Activated CD4-positive, alpha-beta memory T cell treated with anti-CD3 and anti-CD28 coated beads for 36 hours (primary cell): ENCODE measurements at regions not wholly inside any gene's neighbourhood (a gene's known extent, or its start where the extent isn't known, plus 50 kb on each side); places are given as distances from the start of the nearest gene placed in this dataset.

ENCODE experiments used
- CTCF ChIA-PET: fragments of 350-600 bp; sonication (Branson Sonifier 250); formaldehyde crosslinking; loops from one replicate; lab custom pipeline; 2021; ENCODE audit warnings: antibody characterized with exemption, inconsistent platforms; lab: Charles Lee
- POLR2A ChIA-PET: fragments of 350-600 bp; sonication (Branson Sonifier 250); formaldehyde crosslinking; loops from one replicate; lab custom pipeline; 2021; ENCODE audit warnings: antibody characterized with exemption; lab: Charles Lee
- DNase-seq: peaks from one replicate; pipeline ENCODE4 v3.0.0-alpha.2; 2020
- H3K27ac Mint-ChIP-seq: one replicate; pipeline ENCODE4 v1.8.0; 2021; ENCODE audit warnings: mixed read lengths
- H3K27me3 Mint-ChIP-seq: one replicate; pipeline ENCODE4 v1.8.0; 2021; ENCODE audit warnings: mixed read lengths
- H3K36me3 Mint-ChIP-seq: one replicate; pipeline ENCODE4 v1.8.0; 2021; ENCODE audit warnings: mixed read lengths
- H3K4me1 Mint-ChIP-seq: one replicate; pipeline ENCODE4 v1.8.0; 2021; ENCODE audit warnings: low read depth, mixed read lengths
- H3K4me3 Mint-ChIP-seq: one replicate; pipeline ENCODE4 v1.8.0; 2021; ENCODE audit warnings: mild to moderate bottlenecking, mixed read lengths
- H3K9me3 Mint-ChIP-seq: one replicate; pipeline ENCODE4 v1.8.0; 2021; ENCODE audit warnings: mixed read lengths
- intact Hi-C: fragments of 100-400 bp; cut with micrococcal nuclease; formaldehyde crosslinking; loops from one replicate; pipeline ENCODE4 v1.15.1; 2023

- H3K4me3 Mint-ChIP-seq, result no peak overlapping the region
- H3K27ac Mint-ChIP-seq, result no peak overlapping the region
- H3K27me3 Mint-ChIP-seq, result no peaks in the 10 kb centered on the region
- H3K4me1 Mint-ChIP-seq, result no peaks in the 10 kb centered on the region
- CTCF ChIA-PET, result no interaction called here
- H3K36me3 Mint-ChIP-seq, result no peaks in the 10 kb centered on the region
- peaks cover 7% of the 10 kb centered on the region for H3K9me3 Mint-ChIP-seq
- intact Hi-C loops, result no loop called here
- DNase-seq, result no peak
- POLR2A ChIA-PET, result no interaction called here
Observed at GRCh38 chr17:11056926-11057325, 184.1 kb upstream of the SHISA6 start.

- no peak for DNase-seq
- peaks cover 2% of the 10 kb centered on the region for H3K9me3 Mint-ChIP-seq
- no peaks in the 10 kb centered on the region for H3K27me3 Mint-ChIP-seq
- intact Hi-C loops, result no loop called here
- no peak overlapping the region for H3K4me3 Mint-ChIP-seq
- no peaks in the 10 kb centered on the region for H3K36me3 Mint-ChIP-seq
- ChIA-PET POLR2A (no interaction called here), CTCF (no interaction called here)
- H3K4me1 Mint-ChIP-seq, result no peaks in the 10 kb centered on the region
- H3K27ac Mint-ChIP-seq, result no peak overlapping the region
Observed at GRCh38 chr17:11053846-11054245, 187.2 kb upstream of the SHISA6 start.

GRCh38 chr17:11049539-11049938, 191.5 kb upstream of the SHISA6 start:
- Mint-ChIP-seq H3K4me3 (no peak overlapping the region), H3K9me3 (no peaks in the 10 kb centered on the region), H3K36me3 (no peaks in the 10 kb centered on the region), H3K27ac (no peak overlapping the region), H3K4me1 (no peaks in the 10 kb centered on the region), H3K27me3 (no peaks in the 10 kb centered on the region)
- no peak for DNase-seq
- intact Hi-C loops, result no loop called here
- CTCF ChIA-PET, result no interaction called here
- POLR2A ChIA-PET, result no interaction called here

GRCh38 chr17:11047228-11047627, 193.8 kb upstream of the SHISA6 start:
- Mint-ChIP-seq H3K4me1 (no peaks in the 10 kb centered on the region), H3K27me3 (no peaks in the 10 kb centered on the region), H3K36me3 (no peaks in the 10 kb centered on the region), H3K9me3 (no peaks in the 10 kb centered on the region), H3K4me3 (no peak overlapping the region), H3K27ac (no peak overlapping the region)
- CTCF ChIA-PET, result no interaction called here
- no peak for DNase-seq
- intact Hi-C loops, result no loop called here
- POLR2A ChIA-PET, result no interaction called here

GRCh38 chr17:11039342-11039741, 201.5 kb upstream of the PIRT start:
- no peak for DNase-seq
- Mint-ChIP-seq H3K9me3 (peaks cover 7% of the 10 kb centered on the region), H3K36me3 (no peaks in the 10 kb centered on the region), H3K27ac (no peak overlapping the region), H3K4me3 (no peak overlapping the region), H3K27me3 (no peaks in the 10 kb centered on the region), H3K4me1 (no peaks in the 10 kb centered on the region)
- intact Hi-C loops, result no loop called here
- CTCF ChIA-PET, result no interaction called here
- POLR2A ChIA-PET, result no interaction called here

- no peak overlapping the region for H3K27ac Mint-ChIP-seq
- intact Hi-C loops, result no loop called here
Observed at GRCh38 chr17:11035681-11036080, 197.8 kb upstream of the PIRT start.

GRCh38 chr17:11031787-11032186, 193.9 kb upstream of the PIRT start:
- H3K27ac Mint-ChIP-seq, result no peak overlapping the region
- DNase-seq, result no peak

More at GRCh38 chr17:11035681-11036080, 197.8 kb upstream of the PIRT start:
- Mint-ChIP-seq H3K27me3 (no peaks in the 10 kb centered on the region), H3K4me3 (no peak overlapping the region), H3K4me1 (no peaks in the 10 kb centered on the region), H3K36me3 (no peaks in the 10 kb centered on the region), H3K9me3 (peaks cover 8% of the 10 kb centered on the region)
- POLR2A ChIA-PET, result no interaction called here
- CTCF ChIA-PET, result no interaction called here
- DNase-seq, result no peak

GRCh38 chr17:11029791-11030190, 191.9 kb upstream of the PIRT start:
- H3K4me3 Mint-ChIP-seq, result no peak overlapping the region
- intact Hi-C loops, result no loop called here
- no peaks in the 10 kb centered on the region for H3K27me3 Mint-ChIP-seq
- DNase-seq, result no peak
- no peaks in the 10 kb centered on the region for H3K36me3 Mint-ChIP-seq
- no peaks in the 10 kb centered on the region for H3K4me1 Mint-ChIP-seq
- peaks cover 8% of the 10 kb centered on the region for H3K9me3 Mint-ChIP-seq
- ChIA-PET POLR2A (no interaction called here), CTCF (no interaction called here)
- no peak overlapping the region for H3K27ac Mint-ChIP-seq

More at GRCh38 chr17:11031787-11032186, 193.9 kb upstream of the PIRT start:
- intact Hi-C loops, result no loop called here
- POLR2A ChIA-PET, result no interaction called here
- Mint-ChIP-seq H3K4me3 (no peak overlapping the region), H3K36me3 (no peaks in the 10 kb centered on the region), H3K9me3 (peaks cover 8% of the 10 kb centered on the region), H3K4me1 (no peaks in the 10 kb centered on the region), H3K27me3 (no peaks in the 10 kb centered on the region)
- CTCF ChIA-PET, result interaction anchor here (1.3 kb wide), 1 partner anchor 156 kb away, joined by 3 read pairs; no protein-coding TSS in a partner anchor

GRCh38 chr17:11028349-11028748, 190.5 kb upstream of the PIRT start:
- H3K36me3 Mint-ChIP-seq, result no peaks in the 10 kb centered on the region
- intact Hi-C loops, result no loop called here

GRCh38 chr17:11026903-11027302, 189.0 kb upstream of the PIRT start:
- Mint-ChIP-seq H3K9me3 (peaks cover under 1% of the 10 kb centered on the region), H3K4me3 (no peak overlapping the region), H3K27ac (no peak overlapping the region), H3K4me1 (no peaks in the 10 kb centered on the region), H3K36me3 (no peaks in the 10 kb centered on the region), H3K27me3 (no peaks in the 10 kb centered on the region)
- intact Hi-C loops, result no loop called here
- no peak for DNase-seq
- POLR2A ChIA-PET, result no interaction called here
- CTCF ChIA-PET, result no interaction called here

More at GRCh38 chr17:11028349-11028748, 190.5 kb upstream of the PIRT start:
- H3K4me3 Mint-ChIP-seq, result no peak overlapping the region
- no peak for DNase-seq
- ChIA-PET POLR2A (no interaction called here), CTCF (no interaction called here)
- no peaks in the 10 kb centered on the region for H3K27me3 Mint-ChIP-seq
- H3K27ac Mint-ChIP-seq, result no peak overlapping the region
- peaks cover 8% of the 10 kb centered on the region for H3K9me3 Mint-ChIP-seq
- H3K4me1 Mint-ChIP-seq, result no peaks in the 10 kb centered on the region

GRCh38 chr17:11023639-11024479, 186.0 kb upstream of the PIRT start:
- ChIA-PET CTCF (no interaction called here), POLR2A (no interaction called here)
- no peaks in the 10 kb centered on the region for H3K9me3 Mint-ChIP-seq
- no peak overlapping the region for H3K27ac Mint-ChIP-seq
- intact Hi-C loops, result no loop called here
- DNase-seq, result no peak
- no peaks in the 10 kb centered on the region for H3K36me3 Mint-ChIP-seq
- H3K27me3 Mint-ChIP-seq, result peaks cover 5% of the 10 kb centered on the region
- no peak overlapping the region for H3K4me3 Mint-ChIP-seq
- H3K4me1 Mint-ChIP-seq, result no peaks in the 10 kb centered on the region

GRCh38 chr17:11006530-11006929, 168.6 kb upstream of the PIRT start:
- H3K27ac Mint-ChIP-seq, result no peak overlapping the region
- DNase-seq, result no peak
- POLR2A ChIA-PET, result no interaction called here

GRCh38 chr17:11005940-11006339, 168.1 kb upstream of the PIRT start:
- Mint-ChIP-seq H3K27ac (no peak overlapping the region), H3K4me1 (no peaks in the 10 kb centered on the region), H3K4me3 (no peak overlapping the region), H3K36me3 (no peaks in the 10 kb centered on the region), H3K27me3 (peaks cover 3% of the 10 kb centered on the region), H3K9me3 (peaks cover 2% of the 10 kb centered on the region)
- CTCF ChIA-PET, result no interaction called here
- POLR2A ChIA-PET, result no interaction called here
- DNase-seq, result no peak
- intact Hi-C loops, result no loop called here

More at GRCh38 chr17:11006530-11006929, 168.6 kb upstream of the PIRT start:
- intact Hi-C loops, result no loop called here
- CTCF ChIA-PET, result no interaction called here
- H3K9me3 Mint-ChIP-seq, result peaks cover 2% of the 10 kb centered on the region
- H3K36me3 Mint-ChIP-seq, result no peaks in the 10 kb centered on the region
- H3K4me3 Mint-ChIP-seq, result no peak overlapping the region
- H3K27me3 Mint-ChIP-seq, result peaks cover 3% of the 10 kb centered on the region
- no peaks in the 10 kb centered on the region for H3K4me1 Mint-ChIP-seq
